Testis (tissue), 2 donors: ENCODE measurements at regions not wholly inside any gene's neighbourhood (a gene's known extent, or its start where the extent isn't known, plus 50 kb on each side); places are given as distances from the start of the nearest gene placed in this dataset.
"Not testable (repeated sequence)": the region's sequence is repeated elsewhere in the genome, so short reads cannot be mapped to it uniquely, and the experiment has no call there.

ENCODE experiments used
- CTCF ChIP-seq, 3 experiments: fragments of 450-650 bp in 2 of 3; fragments of 200-600 bp in 1 of 3; sonication (generic) in 1 of 3; IDR thresholded peaks; one replicate each; pipeline ENCODE4 v1.5.1; 2016 to 2019; ENCODE audit warnings: antibody characterized with exemption in 3 of 3, mild to moderate bottlenecking in 2 of 3, moderate library complexity in 1 of 3
- POLR2A ChIP-seq: fragments of 450-650 bp; IDR thresholded peaks from one replicate; pipeline ENCODE4 v1.6.1; 2017; ENCODE audit warnings: antibody characterized with exemption, mild to moderate bottlenecking, moderate library complexity

- not testable (repeated sequence) for TF ChIP-seq CTCF (IDR thresholded peaks at IDR 0.05); POLR2A
Measured at GRCh38 chr16:66173796-66174195, 192.7 kb upstream of the CDH5 start.
